ENCODE measurements at regions not wholly inside any gene's neighbourhood (a gene's known extent, or its start where the extent isn't known, plus 50 kb on each side); places are given as distances from the start of the nearest gene placed in this dataset.

DNA sequence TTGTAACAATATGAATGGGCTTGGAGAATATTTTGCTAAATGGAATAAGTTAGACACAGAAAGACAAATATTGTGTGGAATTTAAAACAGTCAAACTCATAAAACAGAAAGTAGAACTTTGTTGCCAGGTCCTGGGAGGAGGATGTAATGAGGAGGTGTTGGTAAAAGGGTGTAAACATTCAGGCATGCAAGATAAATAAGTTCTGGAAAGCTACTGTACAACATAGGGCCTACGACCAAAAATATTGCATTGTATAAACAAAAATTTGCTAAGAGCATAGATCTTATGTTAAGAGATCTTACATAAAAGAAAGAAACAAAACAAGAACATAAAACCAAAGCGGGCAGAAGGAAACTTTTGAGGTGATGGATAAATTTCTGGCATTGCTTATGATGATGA lies 1907.8 kb upstream of the PCDH20 start:
- POLR2A ChIA-PET, result no interaction called here
- intact Hi-C loops (cut with micrococcal nuclease; ENCODE audit: unreplicated experiment), result no loop called here
- Histone ChIP-seq H3K4me3 (replicated peaks in 1 of 3; ENCODE audit: insufficient read depth in 1 of 3, low read depth in 2 of 3, low read length in 3 of 3) (no peak overlapping the region), H2AFZ (ENCODE audit: low read length) (no peak overlapping the region), H3K9ac (ENCODE audit: insufficient read depth, low read depth, low read length) (no peak overlapping the region), H4K20me1 (ENCODE audit: insufficient read depth, low read length) (no peaks in the 10 kb centered on the region), H3K36me3 (replicated peaks in 1 of 2; ENCODE audit: control insufficient read depth in 1 of 2, insufficient read depth in 2 of 2, low read length in 2 of 2) (no peaks in the 10 kb centered on the region), H3K4me2 (ENCODE audit: low read depth, low read length) (no peak overlapping the region), H3K27me3 (ENCODE audit: control insufficient read depth in 1 of 2, insufficient read depth in 2 of 2, low read length in 2 of 2) (no peaks in the 10 kb centered on the region), H3K4me1 (ENCODE audit: insufficient read depth, low read length) (no peaks in the 10 kb centered on the region), H3K9me3 (ENCODE audit: low read length) (no peaks in the 10 kb centered on the region), H3K27ac (ENCODE audit: extremely low read length, insufficient read depth, low read length) (no peak overlapping the region), H3K79me2 (ENCODE audit: insufficient read depth, low read length) (no peaks in the 10 kb centered on the region)
- 0% methylated on average over 2 of the region's 2 CpGs for WGBS (ENCODE audit: low lambda C conversion rate)
- DNase-seq (ENCODE audit: low spot score) (no peak), ATAC-seq (no peak), FAIRE-seq (no peak)
- CTCF ChIA-PET (ENCODE audit: low intra/inter-chr PET ratio, low total read pairs), result no interaction called here
- no TSS peak for BruUV-seq (replicated peaks)
- in situ Hi-C loops (cut with HindIII; ENCODE audit: extremely low pct_ligation_motif_present, low pct_unique_long_range_greater_than_20kb), result no loop called here
- TF ChIP-seq ZNF747 (CRISPR knock-in tag; IDR thresholded peaks at IDR 0.05; ENCODE audit: borderline replicate concordance), result no peak
- TF ChIP-seq, protein P1, sequence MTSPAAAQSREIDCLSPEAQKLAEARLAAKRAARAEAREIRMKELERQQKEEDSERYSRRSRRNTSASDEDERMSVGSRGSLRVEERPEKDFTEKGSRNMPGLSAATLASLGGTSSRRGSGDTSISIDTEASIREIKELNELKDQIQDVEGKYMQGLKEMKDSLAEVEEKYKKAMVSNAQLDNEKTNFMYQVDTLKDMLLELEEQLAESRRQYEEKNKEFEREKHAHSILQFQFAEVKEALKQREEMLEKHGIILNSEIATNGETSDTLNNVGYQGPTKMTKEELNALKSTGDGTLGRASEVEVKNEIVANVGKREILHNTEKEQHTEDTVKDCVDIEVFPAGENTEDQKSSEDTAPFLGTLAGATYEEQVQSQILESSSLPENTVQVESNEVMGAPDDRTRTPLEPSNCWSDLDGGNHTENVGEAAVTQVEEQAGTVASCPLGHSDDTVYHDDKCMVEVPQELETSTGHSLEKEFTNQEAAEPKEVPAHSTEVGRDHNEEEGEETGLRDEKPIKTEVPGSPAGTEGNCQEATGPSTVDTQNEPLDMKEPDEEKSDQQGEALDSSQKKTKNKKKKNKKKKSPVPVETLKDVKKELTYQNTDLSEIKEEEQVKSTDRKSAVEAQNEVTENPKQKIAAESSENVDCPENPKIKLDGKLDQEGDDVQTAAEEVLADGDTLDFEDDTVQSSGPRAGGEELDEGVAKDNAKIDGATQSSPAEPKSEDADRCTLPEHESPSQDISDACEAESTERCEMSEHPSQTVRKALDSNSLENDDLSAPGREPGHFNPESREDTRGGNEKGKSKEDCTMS (CRISPR knock-in tag; conservative IDR thresholded peaks at IDR 0.05), result no peak
- TF ChIP-seq SYNCRIP (IDR thresholded peaks at IDR 0.05; ENCODE audit: insufficient read depth, low read depth, low read length), result no peak
- TF ChIP-seq ZNF431 (CRISPR knock-in tag; IDR thresholded peaks at IDR 0.05; ENCODE audit: borderline replicate concordance, low read depth), result no peak
- TF ChIP-seq IKZF4 (CRISPR knock-in tag; IDR thresholded peaks at IDR 0.05; ENCODE audit: borderline replicate concordance, low read depth, not compliant biosample characterization), result no peak
- no peak for TF ChIP-seq MAFG (CRISPR knock-in tag; IDR thresholded peaks at IDR 0.05)
- TF ChIP-seq SNAI1 (CRISPR knock-in tag; IDR thresholded peaks at IDR 0.05; ENCODE audit: borderline replicate concordance), result no peak
- TF ChIP-seq, protein P2, sequence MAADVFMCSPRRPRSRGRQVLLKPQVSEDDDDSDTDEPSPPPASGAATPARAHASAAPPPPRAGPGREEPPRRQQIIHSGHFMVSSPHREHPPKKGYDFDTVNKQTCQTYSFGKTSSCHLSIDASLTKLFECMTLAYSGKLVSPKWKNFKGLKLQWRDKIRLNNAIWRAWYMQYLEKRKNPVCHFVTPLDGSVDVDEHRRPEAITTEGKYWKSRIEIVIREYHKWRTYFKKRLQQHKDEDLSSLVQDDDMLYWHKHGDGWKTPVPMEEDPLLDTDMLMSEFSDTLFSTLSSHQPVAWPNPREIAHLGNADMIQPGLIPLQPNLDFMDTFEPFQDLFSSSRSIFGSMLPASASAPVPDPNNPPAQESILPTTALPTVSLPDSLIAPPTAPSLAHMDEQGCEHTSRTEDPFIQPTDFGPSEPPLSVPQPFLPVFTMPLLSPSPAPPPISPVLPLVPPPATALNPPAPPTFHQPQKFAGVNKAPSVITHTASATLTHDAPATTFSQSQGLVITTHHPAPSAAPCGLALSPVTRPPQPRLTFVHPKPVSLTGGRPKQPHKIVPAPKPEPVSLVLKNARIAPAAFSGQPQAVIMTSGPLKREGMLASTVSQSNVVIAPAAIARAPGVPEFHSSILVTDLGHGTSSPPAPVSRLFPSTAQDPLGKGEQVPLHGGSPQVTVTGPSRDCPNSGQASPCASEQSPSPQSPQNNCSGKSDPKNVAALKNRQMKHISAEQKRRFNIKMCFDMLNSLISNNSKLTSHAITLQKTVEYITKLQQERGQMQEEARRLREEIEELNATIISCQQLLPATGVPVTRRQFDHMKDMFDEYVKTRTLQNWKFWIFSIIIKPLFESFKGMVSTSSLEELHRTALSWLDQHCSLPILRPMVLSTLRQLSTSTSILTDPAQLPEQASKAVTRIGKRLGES (CRISPR knock-in tag; IDR thresholded peaks at IDR 0.05; ENCODE audit: borderline replicate concordance), result no peak
- no peak for TF ChIP-seq NPAS2 (CRISPR knock-in tag; IDR thresholded peaks at IDR 0.05; ENCODE audit: borderline replicate concordance)
- TF ChIP-seq ZNF335 (CRISPR knock-in tag; IDR thresholded peaks at IDR 0.05), result no peak
